ENCODE measurements at regions not wholly inside any gene's neighbourhood (a gene's known extent, or its start where the extent isn't known, plus 50 kb on each side); places are given as distances from the start of the nearest gene placed in this dataset.
"Not testable (repeated sequence)": the region's sequence is repeated elsewhere in the genome, so short reads cannot be mapped to it uniquely, and the experiment has no call there.

DNA sequence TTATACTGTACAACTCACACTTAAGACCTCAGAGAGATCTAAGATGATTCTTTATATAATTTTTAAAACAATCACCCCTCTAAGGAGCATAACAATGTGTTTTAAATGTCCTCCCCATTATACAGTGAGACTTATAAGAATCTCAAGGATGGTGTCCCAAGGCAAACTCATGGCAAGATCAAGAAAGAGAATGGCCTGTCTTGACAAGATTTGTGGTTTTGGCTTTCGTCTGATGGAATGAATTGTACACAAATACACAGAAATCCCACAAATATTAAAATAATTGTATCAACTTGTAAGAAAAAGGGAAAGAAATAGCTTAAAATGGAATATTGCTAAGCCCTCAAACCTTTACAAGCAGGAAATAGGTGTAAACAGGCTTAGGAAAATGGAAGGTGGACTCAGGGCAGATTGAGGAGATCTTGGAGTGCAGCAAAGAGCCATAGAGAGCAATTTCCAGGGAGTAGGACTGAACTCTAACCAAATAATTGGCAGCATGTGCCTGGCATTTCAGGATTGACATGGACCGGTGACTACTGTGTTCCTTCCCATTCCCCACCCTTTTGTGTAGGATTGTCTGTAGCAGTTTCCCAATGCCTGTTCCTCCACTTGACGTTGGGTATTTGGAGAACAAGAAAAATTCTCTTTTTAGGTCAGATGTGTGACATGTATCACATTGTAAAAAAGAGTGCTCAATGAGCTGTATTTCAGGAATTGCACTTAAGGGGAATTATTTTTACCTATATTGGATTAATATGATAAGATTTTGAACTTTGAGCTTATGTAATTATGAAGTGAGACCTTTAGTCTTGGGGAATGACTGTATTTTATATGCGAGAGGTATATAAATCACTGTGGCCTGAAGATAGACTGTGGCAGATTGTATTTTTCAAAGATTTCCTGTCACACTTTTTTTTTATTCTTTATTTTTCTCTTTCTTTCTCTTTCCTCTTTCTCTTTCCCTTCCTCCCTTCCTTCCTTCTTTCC lies 317.8 kb upstream of the SLITRK3 start:
- DNase-seq = no peak

DNA sequence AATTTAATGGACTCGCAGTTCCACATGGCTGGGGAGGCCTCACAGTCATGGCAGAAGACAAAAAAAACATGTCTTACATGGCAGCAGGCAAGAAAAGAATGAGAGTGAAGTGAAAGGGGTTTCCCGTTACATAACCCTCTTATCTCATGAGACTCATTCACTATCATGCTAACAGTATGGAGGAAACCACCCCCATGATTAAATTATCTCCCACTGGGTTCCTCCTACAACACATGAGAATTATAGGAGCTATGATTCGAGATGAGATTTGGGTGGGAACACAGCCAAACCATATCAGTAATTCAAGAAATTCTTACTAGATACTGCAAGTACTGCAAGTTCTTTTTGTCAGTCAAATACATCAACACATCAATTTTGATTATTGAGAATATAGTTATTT lies 311.4 kb upstream of the SLITRK3 start:
- DNase-seq = no peak

DNA sequence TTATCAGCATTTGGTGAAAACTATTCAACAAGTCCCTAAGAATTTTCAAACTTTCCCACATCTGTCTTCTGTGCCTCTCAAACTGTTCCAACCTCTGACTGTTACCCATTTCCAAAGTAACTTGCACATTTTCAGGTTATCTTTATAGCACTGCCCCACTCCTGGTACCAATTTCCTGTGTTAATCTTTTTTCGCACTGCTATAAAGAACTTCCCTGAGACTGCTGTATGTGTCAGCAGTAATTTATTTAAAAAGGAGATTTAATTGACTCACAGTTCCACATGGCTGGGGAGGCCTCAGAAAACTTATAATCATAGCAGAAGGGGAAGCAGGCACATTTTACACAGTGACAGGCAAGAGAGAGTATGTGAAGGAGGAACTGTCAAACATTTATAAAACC lies 310.9 kb upstream of the SLITRK3 start:
- no peak for DNase-seq

DNA sequence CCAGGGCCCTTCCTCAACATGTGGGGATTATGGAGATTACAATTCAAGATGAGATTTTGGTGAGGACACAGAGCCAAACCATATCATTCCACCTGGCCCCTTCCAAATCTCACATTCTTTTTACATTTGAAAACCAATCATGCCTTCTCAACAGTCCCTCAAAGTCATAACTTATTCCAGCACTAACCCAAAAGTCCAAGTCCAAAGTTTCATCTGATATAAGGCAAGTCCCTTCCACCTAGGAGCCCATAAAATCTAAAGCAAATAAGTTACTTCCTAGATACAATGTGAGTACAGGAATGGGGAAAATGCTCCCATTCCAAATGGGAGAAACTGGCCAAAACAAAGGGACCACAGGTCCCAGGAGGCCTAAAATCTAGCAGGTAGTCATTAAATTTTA lies 309.5 kb upstream of the SLITRK3 start:
- no peak for DNase-seq

DNA sequence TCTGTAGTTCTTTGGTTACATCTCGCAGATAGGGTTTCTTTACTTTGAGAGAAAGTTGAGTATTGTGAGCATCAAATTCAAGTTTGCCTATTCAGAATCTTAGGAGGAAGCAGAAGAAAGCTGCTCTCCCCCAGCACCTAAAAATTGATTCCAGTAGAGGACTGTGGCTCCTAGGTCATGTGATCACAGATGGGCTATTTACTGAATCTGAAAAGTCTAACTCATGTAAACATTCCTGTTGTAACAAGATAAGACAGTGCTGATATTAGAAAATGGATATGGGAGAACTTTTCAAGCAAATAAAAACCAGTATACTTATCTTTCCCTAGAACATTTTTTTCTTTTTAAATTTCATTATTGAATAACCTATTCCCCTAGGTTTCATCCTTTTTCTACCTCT lies 308.4 kb upstream of the SLITRK3 start:
- DNase-seq = no peak

DNA sequence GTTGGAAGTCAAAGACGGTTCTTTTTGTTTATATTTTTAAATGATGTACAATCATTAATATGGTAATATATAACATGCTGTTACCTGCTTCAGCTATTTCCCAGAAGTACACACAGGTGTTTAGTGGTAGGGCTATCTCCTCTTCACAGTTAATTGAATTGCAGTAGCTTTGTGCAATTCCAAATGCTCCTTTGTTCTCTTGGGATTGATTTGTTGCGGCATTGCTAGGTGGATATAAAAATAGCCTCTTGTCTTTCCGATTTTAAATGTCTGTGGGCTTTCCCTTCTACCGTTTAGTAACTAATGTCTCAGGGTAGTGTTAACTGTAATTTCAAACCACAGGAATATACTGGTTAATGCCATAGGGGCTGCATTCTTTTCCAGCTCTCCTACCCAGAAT lies 307.6 kb upstream of the SLITRK3 start:
- DNase-seq = no peak

GRCh38 chr3:165503346-165503745 lies 307.2 kb upstream of the SLITRK3 start:
- no peak for DNase-seq

DNA sequence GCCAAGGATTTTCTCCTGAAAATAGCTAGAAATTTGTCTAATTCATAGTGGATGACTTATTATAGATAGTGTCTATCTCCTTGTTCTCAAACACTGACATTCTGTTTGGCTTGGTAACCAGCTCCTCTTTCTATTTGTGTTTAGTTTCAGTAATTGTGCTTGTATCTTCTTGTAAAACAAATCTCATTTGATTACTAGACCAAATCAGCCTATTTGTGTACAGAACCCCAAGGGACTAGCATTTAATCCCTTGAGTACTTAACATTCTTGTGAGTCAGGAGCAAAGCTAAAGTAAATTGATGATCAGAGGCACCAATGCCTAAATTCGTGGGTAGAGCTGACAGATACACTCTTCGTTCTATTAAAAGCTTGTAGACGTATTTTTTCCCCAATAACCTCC lies 306.5 kb upstream of the SLITRK3 start:
- no peak for DNase-seq

DNA sequence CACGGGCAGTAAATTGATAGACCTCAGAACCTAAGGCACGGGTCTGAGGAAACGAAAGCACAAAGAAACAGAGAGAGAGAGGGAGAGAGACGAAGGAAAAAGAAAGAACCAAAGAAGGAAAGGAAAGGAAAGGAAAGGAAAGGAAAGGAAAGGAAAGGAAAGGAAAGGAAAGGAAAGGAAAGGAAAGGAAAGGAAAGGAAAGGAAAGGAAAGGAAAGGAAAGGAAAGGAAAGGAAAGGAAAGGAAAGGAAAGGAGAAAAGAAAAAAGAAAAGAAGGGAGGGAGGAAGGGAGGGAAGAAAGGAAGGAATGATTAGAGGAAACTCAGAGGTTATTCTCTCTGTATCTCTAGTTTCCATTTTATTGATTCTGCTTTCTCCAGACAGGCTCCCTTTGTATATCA lies 302.6 kb upstream of the SLITRK3 start:
- DNase-seq = not testable (repeated sequence)

DNA sequence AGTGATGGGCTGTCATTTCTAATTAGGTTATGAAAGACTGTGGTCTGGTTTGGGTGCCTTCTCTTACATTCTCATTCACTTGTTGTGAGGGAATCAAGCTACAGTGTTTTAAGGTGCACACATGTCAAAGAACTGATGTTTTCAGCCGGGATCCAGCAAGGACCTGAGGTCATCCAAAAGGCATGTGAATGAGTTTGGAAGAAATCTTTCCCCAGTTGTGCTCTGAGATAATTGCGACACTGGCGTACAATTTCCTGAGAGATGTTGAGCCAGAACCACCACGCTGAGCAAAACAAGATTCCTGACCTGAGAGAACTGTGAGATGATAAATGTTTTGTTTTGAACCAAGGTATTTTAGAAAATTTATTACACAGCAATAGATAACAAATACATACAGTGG lies 295.3 kb upstream of the SLITRK3 start:
- no peak for DNase-seq

- DNase-seq = no peak
These were observed 280.3 kb upstream of the SLITRK3 start for GRCh38 chr3:165476399-165477060.

DNA sequence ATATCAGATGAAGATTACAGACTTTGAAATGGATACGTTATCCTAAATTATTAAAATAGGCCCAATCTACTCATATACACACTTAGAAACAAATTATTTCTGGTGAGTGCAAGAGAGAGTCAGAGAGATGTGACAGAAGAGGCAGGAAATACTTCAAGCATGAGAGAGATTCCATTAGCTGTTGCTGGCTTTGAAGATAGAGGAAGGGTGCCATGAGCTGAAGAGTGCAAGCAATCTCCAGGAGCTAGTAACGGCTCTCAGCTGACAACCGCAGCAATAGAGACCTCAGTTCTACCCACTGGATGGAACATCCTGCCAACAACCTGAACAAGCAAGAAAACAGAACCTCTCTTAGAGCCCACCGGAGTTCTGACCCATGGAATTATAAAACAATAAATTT lies 270.7 kb upstream of the SLITRK3 start:
- no peak for DNase-seq

GRCh38 chr3:165464736-165465135 lies 268.6 kb upstream of the SLITRK3 start:
- no peak for DNase-seq

- DNase-seq = no peak
These were observed 267.3 kb upstream of the SLITRK3 start for GRCh38 chr3:165463531-165463930.

DNA sequence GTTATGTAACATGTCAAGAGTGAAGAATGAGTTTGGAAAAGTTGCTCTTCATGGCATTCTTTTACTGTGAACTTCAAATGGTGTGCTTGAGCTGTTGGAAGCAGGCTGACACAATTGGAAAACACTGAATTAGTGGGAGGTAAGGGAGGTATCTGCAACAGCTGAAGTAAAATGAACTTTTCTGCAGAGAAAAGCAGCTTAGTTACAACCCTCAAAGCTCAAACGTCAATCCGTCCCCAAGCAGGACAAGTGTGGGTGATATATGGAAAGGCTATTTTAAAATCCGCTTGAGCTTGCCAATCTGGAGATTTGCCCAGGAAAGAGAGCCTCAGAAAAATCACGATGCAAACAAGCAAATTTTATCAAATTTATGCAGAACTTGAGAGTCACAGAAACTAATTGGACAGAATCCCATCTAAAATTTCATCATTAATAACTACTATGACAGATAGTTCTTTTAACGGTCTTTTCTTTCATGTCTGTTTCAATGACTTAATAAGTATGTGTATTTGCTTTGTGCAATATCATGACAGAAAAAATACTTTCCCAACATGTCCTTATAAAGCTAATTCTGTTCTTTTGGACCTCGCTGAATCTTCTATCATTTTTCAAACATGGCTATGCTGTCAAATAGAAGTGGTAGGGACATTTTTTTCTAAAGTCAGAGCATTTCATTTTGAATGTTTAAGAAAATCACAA lies 266.6 kb upstream of the SLITRK3 start:
- DNase-seq = no peak

DNA sequence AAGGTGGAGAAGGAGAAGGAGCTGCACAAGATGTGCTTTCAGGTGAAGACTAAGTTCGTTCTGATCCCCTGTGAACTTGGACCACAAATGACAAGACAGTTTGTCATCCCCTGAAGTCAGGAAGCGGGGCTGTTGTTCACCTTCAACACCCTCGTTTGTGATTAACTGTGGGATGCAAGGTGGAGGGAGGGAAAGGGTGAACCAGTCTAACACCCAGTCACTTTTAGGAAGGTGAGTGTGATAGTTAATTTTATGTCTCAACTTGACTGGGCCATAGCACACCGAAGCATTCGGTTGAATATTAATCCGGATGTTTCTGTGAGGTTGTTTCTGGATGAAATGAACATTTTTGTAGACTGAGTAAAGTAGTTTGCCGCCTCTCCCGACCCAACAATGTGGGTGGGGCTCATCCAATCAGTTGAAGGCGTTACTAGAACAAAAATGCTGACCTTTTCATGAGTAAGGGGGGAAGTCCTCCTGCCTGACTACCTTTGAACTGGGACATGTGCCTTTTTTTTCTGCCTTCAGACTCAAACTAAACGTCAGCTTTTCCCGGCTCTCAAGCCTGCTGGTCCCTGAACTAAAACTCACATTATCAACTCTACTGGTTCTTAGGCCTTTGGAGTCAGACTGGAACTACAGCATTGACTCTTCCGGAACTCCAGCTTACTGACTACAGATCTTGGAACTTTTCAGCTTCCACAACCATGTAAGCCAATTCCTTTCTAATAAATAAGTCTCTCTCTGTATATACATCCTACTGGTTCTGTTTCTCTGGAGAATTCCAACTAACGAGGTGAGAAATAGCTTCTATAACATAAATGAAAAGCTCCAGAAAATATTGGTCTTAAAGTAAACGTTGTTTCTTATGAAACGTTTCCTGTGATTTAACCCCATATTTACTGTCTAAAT lies 264.0 kb upstream of the SLITRK3 start:
- DNase-seq = no peak

DNA sequence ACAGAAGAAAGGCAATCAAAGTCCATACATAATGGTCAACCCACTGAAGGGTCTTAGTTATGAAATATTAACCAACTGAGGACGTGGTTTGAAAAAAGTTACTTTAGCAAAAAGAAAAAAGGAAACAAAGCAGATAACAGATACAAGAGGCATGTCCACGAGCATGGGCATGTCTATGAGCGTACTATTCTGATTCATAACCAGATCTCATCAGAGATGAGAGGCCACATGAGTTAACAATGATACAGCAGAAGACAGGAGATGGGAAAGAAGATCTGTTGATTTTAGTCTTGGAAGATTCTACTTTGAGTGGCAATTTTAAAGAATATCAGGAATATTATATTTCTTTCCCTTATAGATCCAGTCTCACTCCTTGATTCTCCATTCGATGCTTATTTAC lies 262.9 kb upstream of the SLITRK3 start:
- DNase-seq = no peak

DNA sequence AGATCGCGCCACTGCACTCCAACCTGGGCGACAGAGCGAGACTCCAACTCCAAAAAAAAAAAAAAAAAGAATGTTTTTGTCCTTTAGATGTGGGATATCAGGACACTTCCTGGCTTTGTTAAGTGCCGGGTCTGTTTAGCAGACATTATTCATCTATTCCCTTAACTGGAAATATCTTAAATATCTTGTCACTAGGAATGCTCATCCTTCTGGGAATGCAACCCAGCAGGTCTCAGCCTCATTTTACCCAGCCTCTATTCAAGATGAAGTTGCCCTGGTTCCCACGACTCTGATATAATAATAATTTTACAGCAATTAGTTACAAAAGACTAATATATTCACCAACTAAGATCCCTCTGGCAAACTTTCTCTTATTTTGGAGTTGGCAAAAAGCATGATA lies 260.9 kb upstream of the SLITRK3 start:
- DNase-seq = no peak

DNA sequence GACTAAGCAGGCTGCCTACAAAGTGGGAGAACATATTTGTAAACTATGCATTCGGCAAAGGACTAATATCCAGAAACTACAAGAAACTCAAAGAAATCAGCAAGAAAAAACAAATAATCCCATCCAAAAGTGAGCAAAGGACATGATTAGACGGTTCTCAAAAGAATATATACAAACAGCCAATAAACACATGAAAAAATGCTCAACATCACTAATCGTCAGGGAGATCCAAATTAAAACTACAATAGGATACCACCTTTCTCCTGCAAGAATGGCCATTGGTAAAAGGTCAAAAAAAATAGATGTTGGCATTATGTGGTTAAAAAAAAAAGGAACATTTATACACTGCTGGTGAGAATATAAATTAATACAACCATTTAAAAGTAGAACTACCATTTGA lies 259.6 kb upstream of the SLITRK3 start:
- DNase-seq = no peak

DNA sequence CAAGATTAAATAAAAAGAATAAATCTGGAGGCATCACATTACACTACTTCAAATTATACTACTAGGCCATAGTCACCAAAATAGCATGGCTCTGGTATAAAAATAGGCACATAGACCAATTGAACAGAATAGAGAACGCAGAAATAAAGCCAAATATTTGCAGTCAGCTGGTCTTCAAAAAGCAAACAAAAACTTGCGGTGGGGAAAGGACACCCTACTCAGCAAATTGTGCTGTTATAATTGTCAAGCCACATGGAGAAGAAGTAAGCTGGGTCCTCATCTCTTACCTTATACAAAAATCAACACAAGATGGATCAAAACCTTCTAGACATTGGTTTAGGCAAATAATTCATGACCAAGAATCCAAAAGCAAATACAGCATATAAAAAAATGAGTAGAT lies 259.2 kb upstream of the SLITRK3 start:
- DNase-seq = no peak

- DNase-seq = no peak
These were observed 255.3 kb upstream of the SLITRK3 start for GRCh38 chr3:165451371-165452070.

- no peak for DNase-seq
These were observed 250.4 kb upstream of the SLITRK3 start for GRCh38 chr3:165446555-165446954.
